Left ventricle myocardium superior (tissue), 1 donor: ENCODE measurements at regions not wholly inside any gene's neighbourhood (a gene's known extent, or its start where the extent isn't known, plus 50 kb on each side); places are given as distances from the start of the nearest gene placed in this dataset.

Experiments
- ATAC-seq: fragments of 200-7000 bp; cut with Tn5 transposase; one replicate; pipeline ENCODE4 v1.9.1; 2020; ENCODE audit warnings: mild to moderate bottlenecking, moderate library complexity
- DNase-seq: peaks from one replicate; pipeline ENCODE4 v3.0.0-alpha.2; 2020
- intact Hi-C: fragments of 100-400 bp; cut with micrococcal nuclease; formaldehyde crosslinking; loops from one replicate; pipeline ENCODE4 v1.11.0; 2022
- donor health status: DM: no; HTN: yes; CAD: no; lungs with severe emphysema.

- DNase-seq (no peak), ATAC-seq (no peak)
- intact Hi-C loops: no loop called here
These were observed 52.7 kb upstream of the NEURL1B start for GRCh38 chr5:172588380-172588779.

GRCh38 chr5:172587061-172587405, 54.0 kb upstream of the NEURL1B start:
- intact Hi-C loops: no loop called here
- DNase-seq (no peak), ATAC-seq (no peak)

GRCh38 chr5:172586125-172587060, 54.7 kb upstream of the NEURL1B start:
- DNase-seq: peak; percentile 52
- ATAC-seq: peak; percentile 4
- intact Hi-C loops: no loop called here

- peak; percentile 51 for ATAC-seq
- intact Hi-C loops: no loop called here
- no peak for DNase-seq
These were observed 55.9 kb upstream of the NEURL1B start for GRCh38 chr5:172585114-172585513.

GRCh38 chr5:172584638-172585037, 56.4 kb upstream of the NEURL1B start:
- DNase-seq: peak; percentile 47
- intact Hi-C loops: no loop called here
- ATAC-seq: peak; percentile 37

- DNase-seq (peak; percentile 75), ATAC-seq (peak; percentile 85)
- intact Hi-C loops: no loop called here
These were observed 57.0 kb upstream of the NEURL1B start for GRCh38 chr5:172583931-172584511.

- intact Hi-C loops: no loop called here
- ATAC-seq (no peak), DNase-seq (no peak)
These were observed 58.1 kb upstream of the NEURL1B start for GRCh38 chr5:172582940-172583339.

GRCh38 chr5:172581315-172581714, 59.7 kb upstream of the NEURL1B start:
- DNase-seq (no peak), ATAC-seq (no peak)
- intact Hi-C loops: no loop called here

GRCh38 chr5:172579403-172579990, 61.6 kb upstream of the NEURL1B start:
- DNase-seq (peak; percentile 50), ATAC-seq (peak; percentile 18)
- intact Hi-C loops: no loop called here

- no peak for DNase-seq
- ATAC-seq: no peak
- intact Hi-C loops: no loop called here
These were observed 63.7 kb upstream of the NEURL1B start for GRCh38 chr5:172577267-172577909.

- ATAC-seq: no peak
- intact Hi-C loops: no loop called here
- DNase-seq: no peak
These were observed 65.1 kb upstream of the NEURL1B start for GRCh38 chr5:172575816-172576545.

- ATAC-seq (no peak), DNase-seq (no peak)
- intact Hi-C loops: no loop called here
These were observed 65.6 kb upstream of the NEURL1B start for GRCh38 chr5:172575416-172575815.

GRCh38 chr5:172574871-172575223, 66.2 kb upstream of the NEURL1B start:
- ATAC-seq (peak; percentile 7), DNase-seq (no peak)
- intact Hi-C loops: no loop called here

- ATAC-seq (peak; percentile 17), DNase-seq (no peak)
These were observed 66.8 kb upstream of the NEURL1B start for GRCh38 chr5:172573986-172574870.

GRCh38 chr5:172573120-172573882, 67.8 kb upstream of the NEURL1B start:
- ATAC-seq (no peak), DNase-seq (no peak)
- intact Hi-C loops: no loop called here

More at GRCh38 chr5:172573986-172574870, 66.8 kb upstream of the NEURL1B start:
- intact Hi-C loops: no loop called here

GRCh38 chr5:172572440-172572839, 68.6 kb upstream of the NEURL1B start:
- intact Hi-C loops: no loop called here
- ATAC-seq (no peak), DNase-seq (no peak)

- no peak for DNase-seq
These were observed 69.2 kb upstream of the NEURL1B start for GRCh38 chr5:172571892-172572291.

GRCh38 chr5:172571413-172571812, 69.7 kb upstream of the NEURL1B start:
- no peak for ATAC-seq
- intact Hi-C loops: no loop called here
- DNase-seq: no peak

More at GRCh38 chr5:172571892-172572291, 69.2 kb upstream of the NEURL1B start:
- ATAC-seq: no peak
- intact Hi-C loops: no loop called here
